CD4-positive, alpha-beta T cell treated with Interleukin-17A for 1 hour (primary cell): ENCODE measurements at regions not wholly inside any gene's neighbourhood (a gene's known extent, or its start where the extent isn't known, plus 50 kb on each side); places are given as distances from the start of the nearest gene placed in this dataset.

Experiments used
- DNase-seq: peaks from one replicate; pipeline ENCODE4 v3.0.0-alpha.2; 2020

DNA sequence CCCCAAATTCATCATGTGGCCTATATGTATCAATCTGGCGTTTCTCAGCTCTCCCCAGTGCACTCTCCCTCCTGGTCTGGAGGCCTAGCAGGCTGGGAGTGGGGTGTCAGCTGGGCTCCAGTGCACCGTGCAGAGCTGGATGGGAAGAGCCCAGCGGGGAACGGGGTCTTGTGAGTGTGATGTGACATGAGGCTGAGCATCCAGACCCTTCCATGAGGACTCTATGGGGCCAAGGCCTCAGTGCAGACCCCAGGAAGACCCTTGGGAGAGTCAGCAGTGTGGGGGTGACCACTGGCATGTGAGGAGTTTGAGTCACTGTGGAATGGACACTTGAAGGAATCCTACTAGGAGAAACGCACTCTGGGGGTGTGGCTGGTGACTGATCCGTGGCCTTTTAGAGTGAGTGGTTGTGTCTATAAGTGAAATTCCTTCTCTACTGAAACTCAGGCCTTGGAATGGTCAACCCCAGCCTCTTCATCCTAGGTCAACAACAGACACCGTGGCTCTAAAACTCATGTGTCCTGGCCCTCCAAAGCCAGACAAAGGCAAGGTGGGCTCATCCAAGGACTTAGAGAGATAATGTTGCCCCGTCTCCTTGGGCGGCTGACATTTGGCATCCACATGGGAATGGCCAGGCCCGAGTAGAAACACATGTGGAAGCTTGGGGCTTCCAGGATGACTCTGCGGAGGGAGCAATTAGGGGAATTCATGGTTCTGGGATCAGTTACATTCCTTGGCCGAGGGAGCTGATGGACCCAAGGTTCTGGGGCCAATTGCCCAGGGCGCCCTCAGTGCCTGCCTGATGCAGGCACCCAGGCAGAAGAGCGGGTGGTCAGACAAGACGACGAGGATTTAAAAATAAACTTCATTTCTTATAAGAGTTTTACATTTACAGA is 156.0 kb upstream of the TWIST2 start:
- DNase-seq = no peak

GRCh38 chr2:238692562-238692961 is 155.3 kb upstream of the TWIST2 start:
- no peak for DNase-seq

DNA sequence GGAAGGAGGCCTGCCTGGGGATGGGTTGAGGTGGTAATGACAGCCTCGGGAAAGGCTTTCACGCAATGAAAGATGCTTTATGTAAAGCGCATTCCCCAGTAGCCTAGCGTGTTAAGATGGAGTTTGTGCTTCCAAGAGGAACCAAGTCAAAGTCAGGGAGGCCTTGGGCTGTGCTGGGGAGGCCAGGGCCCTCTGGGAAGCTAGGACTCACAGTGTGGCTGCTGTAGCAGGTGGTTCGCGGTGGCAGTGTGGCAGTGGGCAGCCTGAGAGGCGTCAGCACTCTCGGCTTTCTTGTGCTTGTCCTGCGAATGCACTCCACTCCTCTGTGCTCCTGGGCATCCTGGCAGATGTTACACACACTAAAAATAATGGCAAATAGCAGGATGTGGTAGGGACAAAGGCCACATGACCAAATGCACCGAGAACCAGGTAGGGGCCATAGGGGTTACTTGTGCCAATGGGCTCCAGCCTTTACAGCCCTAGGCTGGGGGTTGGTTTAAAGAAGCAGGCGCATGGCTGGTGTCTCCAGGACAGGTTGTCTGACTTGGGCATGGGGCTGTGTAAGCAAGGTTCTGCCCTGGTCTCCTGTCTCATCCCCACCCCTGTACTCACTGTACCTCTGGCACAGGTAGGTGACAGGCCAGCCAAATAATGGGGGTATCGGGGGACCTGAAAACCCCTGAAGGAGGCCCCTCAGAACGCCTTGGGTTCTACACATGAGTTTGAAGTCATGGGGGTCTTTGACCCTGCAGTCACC is 154.4 kb upstream of the TWIST2 start:
- DNase-seq = no peak

- no peak for DNase-seq
These were observed 153.6 kb upstream of the TWIST2 start for GRCh38 chr2:238694136-238694755.

DNA sequence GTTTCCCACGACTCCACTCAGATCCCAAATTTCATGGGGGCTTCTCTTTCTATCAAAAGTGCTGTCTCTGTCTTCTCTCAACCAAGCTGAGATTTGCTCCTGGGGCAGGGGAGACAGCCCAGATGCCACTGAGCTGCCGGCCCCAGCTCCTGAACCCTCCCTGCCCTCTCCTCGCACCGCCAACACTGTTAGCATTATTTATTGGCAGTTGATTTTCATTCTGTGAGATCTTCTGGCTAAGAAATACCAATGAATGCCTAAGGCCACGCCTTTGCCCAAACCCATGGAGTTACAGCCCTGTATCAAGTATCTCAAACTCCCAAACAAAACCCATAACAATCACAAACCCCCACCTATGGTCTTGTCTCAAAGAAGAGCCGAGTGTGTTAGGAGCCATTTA is 153.0 kb upstream of the TWIST2 start:
- DNase-seq = no peak

DNA sequence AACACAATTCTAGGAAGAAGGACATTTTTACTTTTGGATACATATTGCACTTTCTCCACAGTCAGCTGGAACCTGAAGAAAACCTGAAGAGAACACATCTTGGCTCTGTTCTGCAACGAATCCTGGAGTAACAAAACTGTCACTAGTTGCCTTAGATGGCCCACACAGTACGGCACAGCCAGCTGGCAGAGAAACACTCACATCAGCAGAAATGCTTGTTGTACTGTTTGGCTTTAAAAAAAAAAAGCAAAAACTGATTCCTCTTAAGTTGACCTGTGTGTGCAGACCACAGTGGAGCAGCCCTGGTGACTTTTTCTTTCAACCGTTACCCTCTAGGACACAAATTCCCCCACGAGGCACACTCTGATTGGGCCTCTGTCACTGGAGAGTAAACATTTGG is 152.3 kb upstream of the TWIST2 start:
- no peak for DNase-seq

- DNase-seq = no peak
These were observed 151.6 kb upstream of the TWIST2 start for GRCh38 chr2:238696331-238696730.

GRCh38 chr2:238696786-238697185 is 151.1 kb upstream of the TWIST2 start:
- no peak for DNase-seq

DNA sequence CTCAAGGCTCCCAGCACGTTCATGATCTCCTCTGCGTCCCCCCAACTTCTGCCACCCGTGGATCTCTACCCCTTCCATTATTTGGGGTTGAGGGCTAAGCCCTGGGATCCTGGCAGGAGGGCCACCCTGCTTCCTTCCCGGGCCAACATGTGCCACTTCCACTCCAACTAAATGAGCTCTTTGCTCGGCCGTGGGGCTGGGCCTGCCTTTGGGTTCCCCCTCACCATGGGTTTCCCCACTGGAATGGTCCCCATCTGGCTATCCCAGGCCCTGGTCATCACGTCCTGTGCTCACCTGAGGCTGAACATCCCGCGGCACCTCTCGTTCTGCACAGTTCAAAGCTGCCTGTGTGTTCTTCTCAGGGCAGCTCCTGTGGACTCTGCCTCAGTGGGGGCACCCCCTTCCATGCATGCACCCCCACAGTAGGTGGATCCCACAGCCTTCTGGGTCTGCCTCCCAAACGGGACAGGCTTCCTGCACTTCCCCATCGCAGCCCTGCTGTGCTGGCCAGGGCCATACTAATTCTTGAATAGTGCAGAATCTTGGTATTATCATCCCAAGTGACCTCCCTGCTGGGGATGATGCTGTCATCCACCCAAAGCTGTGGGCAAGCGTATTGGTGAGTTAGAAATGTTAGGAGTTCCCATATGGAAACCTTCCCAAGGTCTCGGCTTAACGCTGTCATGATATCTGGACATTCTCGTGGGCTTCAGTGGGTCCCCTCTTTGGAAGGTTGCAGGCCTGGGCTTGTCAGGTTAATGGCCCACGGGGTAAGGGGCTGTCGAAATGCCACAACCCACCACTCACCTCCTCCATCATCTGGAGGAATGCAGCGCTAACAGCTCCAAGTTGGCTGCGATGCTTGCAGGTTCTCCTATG is 150.5 kb upstream of the TWIST2 start:
- no peak for DNase-seq

- DNase-seq = no peak
These were observed 149.9 kb upstream of the TWIST2 start for GRCh38 chr2:238698072-238698352.

DNA sequence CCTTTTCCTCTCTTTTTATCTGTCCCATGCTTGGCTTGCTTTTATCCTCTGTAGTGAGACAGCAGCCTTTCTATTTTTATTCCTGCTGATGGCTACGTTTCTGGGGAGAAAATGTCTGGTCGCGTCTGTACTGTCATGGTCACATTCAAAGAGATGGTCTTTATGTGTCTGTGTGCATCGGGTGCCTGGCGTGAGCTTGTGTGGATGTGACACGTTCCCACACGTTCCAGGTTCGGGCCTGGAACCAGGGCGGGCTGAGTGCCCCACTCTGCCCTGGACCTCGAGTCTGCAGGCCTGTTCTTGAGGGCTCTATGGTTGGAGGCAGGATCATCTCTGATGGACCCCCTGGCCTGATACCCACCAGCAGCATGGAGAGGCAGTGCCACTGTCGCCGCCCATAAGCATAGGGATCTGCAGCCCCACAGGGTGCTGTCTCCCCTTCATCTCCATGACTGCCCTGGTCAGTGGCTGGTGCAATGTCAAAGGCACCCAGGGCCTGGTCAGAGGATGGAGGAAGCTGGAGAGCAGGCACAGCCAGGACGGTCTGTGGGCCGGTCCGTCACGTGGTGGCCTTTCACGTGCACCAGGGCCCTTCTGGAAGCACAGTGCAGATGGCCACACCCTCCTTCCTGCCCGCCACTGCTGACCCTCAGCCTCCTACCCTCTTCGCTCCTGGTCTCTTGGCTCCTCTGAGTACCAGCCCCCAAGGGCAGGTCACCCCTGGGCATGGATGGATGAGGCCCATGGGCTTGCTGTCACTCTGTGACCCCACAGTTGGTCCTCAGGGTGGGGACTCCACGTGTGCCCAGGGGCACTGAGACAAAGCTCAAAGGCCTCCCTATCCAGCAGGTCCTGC is 149.2 kb upstream of the TWIST2 start:
- DNase-seq = no peak

- DNase-seq = no peak
These were observed 148.4 kb upstream of the TWIST2 start for GRCh38 chr2:238699307-238700116.

DNA sequence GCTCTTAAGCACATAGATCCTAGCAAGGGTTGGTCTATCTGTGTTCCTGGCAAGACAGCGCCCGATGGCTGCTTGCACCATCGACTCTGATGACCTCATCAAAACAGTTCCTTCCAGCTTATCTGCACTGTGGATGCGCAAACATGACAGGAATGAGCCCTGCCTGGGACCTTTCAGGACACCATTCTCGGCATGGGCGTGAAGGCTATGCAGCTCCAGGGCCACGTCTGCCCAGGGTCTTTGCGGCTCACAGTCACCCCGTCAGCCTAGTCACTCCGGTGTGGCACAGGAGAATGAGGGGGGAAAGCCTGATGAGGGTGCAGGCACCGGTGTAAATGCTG is 147.8 kb upstream of the TWIST2 start:
- no peak for DNase-seq

DNA sequence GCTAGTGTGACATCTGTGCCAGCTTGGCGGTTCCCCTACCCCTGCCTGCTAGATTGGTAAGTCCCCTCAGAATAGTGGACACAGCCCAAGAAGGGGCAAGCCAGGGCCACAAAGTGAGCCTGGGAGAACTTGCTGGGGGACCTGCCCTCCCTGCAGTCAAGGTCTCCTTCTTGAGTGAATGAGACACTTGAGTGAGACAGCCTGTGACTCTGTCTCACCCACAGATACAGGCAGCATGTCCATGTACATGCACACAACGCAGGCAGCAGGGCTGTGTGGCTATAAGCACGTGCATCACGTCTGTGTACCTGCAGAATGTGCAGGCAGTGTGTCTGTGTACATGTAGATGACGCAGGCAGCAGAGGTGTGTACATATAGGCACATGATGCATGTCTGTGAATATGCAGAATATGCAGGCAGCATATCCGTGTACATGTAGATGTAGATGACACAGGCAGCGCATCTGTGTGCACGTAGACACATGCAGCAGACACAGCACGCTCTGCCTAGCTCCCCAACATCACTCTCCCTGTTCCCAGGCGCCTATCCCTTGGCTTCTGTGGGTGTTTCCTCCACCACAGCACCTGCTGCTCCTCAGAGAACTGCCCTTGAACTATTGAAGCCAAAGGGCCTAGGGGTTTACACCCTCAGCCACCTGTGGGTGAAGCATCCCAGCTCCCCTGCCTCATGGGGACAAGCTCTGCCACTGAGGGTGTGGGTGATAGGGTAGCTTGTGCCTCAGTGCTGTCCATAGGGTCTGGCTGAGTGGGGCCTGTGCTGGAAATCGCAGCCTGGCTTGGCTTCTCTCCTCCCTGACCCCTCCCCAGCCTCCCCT is 147.2 kb upstream of the TWIST2 start:
- DNase-seq = no peak

DNA sequence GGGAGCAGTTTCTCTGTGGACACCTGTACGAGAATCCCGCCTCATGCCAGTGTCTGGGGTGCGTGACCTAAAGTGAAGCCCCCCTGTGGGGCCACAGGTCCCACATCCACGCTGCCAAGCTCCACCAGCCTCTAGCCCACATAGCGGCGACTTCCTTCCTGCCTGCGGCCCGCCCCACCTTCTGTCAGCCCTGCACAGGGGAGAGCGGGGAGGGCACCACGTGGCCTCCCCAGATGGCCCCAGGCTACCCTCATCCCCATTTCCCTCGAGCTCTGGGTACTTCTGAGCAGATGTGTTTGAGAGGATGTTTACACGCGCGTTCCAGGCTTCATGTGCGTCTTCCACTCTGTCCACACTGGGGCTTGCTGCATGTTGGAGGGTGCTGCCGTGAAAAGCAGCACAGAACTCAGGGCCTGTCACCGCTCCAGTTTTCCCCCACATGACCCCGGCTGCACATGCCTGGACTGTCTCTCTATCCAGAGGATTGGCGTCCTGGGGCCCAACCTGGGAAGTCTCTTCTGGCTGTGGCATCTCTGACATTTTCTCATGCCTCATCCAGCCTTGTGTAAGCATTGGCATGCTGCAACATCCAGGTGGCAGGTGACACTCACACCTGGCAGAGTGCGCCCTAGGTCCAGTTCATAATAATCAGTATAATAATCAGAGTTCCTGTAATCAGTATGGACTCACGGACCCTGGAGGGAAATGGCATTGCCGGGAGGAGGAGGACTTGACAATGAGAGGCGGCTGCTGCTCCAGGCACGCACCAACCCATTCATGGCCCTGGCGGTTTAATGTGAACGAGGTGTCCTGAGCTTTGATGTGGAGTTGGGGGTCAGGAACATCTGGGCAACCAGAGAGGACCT is 146.3 kb upstream of the TWIST2 start:
- no peak for DNase-seq

DNA sequence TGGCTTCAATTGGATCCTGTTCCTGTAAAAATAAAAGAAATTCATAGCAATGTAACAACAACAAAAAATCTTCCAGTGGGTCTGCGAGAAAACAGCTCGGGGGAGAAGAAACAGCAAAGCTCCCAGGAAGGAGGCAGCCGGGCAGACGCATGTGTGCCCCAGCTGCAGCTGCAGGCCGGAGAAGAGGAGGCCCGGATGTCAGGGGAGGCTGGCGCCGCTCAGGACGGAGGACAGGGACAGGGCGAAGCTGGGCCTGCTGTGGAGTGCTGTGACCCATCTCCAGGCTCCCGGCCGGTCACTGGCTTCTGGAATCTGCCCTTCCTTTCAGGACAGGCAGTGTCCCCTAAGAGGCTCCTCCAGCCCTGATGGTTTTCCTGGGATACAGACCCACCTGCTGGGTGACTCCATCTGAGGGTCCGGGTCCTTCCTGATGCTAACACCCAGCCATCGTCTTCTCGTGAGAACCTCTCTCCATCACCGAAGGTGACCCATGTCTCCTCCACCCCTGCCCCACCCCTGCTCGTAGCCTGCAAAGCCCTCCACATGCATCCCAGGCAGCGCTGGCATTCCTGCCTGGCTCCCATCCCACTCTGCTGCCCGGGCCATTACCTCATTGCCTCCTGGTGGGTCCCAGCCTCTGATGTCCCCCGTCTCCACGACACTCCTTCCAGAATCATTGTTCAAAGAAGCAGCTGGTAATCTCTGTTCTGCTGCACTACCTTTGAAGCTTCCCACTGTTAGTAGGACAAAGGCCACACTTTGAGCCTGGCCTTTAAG is 145.4 kb upstream of the TWIST2 start:
- DNase-seq = no peak

DNA sequence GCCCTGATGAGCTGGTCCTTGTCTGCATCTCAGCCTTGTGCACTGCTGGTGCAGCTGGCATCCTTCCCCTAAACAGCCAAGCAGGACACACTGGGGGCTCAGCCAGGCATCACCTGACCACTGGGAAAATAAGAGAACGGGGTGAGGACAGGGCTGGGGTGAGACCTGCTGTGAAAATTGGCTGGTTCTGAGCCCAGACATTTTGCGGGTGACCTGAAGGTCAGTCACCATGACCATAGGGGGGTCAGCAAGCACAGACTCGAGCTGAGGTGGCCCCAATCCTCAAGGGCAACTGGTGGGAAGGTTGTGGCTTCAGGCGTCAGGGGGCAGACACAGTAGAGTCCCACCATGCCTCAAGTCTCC is 144.9 kb upstream of the TWIST2 start:
- no peak for DNase-seq

GRCh38 chr2:238703436-238703835 is 144.4 kb upstream of the TWIST2 start:
- no peak for DNase-seq
